B cell (primary cell): ENCODE measurements at regions not wholly inside any gene's neighbourhood (a gene's known extent, or its start where the extent isn't known, plus 50 kb on each side); places are given as distances from the start of the nearest gene placed in this dataset.
"Not testable (repeated sequence)": the region's sequence is repeated elsewhere in the genome, so short reads cannot be mapped to it uniquely, and the experiment has no call there.

Experiments used
- ATAC-seq: fragments of 200-7000 bp; cut with Tn5 transposase; one replicate; pipeline ENCODE4 v1.10.0; 2021; ENCODE audit warnings: low read depth, mild to moderate bottlenecking, moderate number of reproducible peaks, moderate library complexity
- CTCF ChIA-PET: fragments of 350-600 bp; sonication (Branson Sonifier 250); formaldehyde crosslinking; loops from one replicate; lab custom pipeline; 2021; ENCODE audit warnings: antibody characterized with exemption, inconsistent platforms; lab: Charles Lee
- POLR2A ChIA-PET: fragments of 350-600 bp; sonication (Branson Sonifier 250); formaldehyde crosslinking; loops from one replicate; lab custom pipeline; 2021; ENCODE audit warnings: antibody characterized with exemption; lab: Charles Lee
- DNase-seq: peaks from one replicate; pipeline ENCODE4 v3.0.0; 2013
- H2AFZ ChIP-seq: 2 replicates; pipeline ENCODE4 v1.6.1; 2012; ENCODE audit warnings: mild to moderate bottlenecking, low read depth, low read length; ENCODE audit not compliant: insufficient read depth, poor library complexity, severe bottlenecking
- H3K27ac ChIP-seq, 2 donors: 1 replicate in 1 of 2; 2 replicates in 1 of 2; pipeline ENCODE4 v1.5.1; 2012 to 2013; ENCODE audit warnings: low read length in 2 of 2, mild to moderate bottlenecking in 2 of 2, moderate library complexity in 1 of 2
- H3K27me3 ChIP-seq, 4 experiments: fragments of 200-600 bp in 1 of 4; sonication (generic) in 1 of 4; replicated peaks in 1 of 4; 1 replicate in 2 of 4; 2 replicates in 2 of 4; pipeline versions ENCODE4 v1.6.1 to v1.7.0; 2013 to 2016; ENCODE audit warnings: low read length in 3 of 4, mild to moderate bottlenecking in 2 of 4, mixed read lengths in 1 of 4, moderate library complexity in 1 of 4; ENCODE audit not compliant: insufficient read depth in 4 of 4, control insufficient read depth in 3 of 4; ENCODE audit errors: control extremely low read depth in 1 of 4
- H3K36me3 ChIP-seq, 2 experiments: replicated peaks in 1 of 2; 1 replicate in 1 of 2; 2 replicates in 1 of 2; pipeline versions ENCODE4 v1.6.1 to v1.7.1; 2013; ENCODE audit warnings: low read length in 1 of 2; ENCODE audit not compliant: insufficient read depth in 2 of 2, control insufficient read depth in 1 of 2; ENCODE audit errors: control extremely low read depth in 1 of 2, extremely low read depth in 1 of 2
- H3K4me1 ChIP-seq, 2 donors: fragments of 200-600 bp in 1 of 2; sonication (generic) in 1 of 2; 1 replicate in 1 of 2; 2 replicates in 1 of 2; pipeline versions ENCODE4 v1.5.1 to v1.6.1; 2013 to 2017; ENCODE audit warnings: low read length in 2 of 2; ENCODE audit not compliant: control insufficient read depth in 2 of 2, insufficient read depth in 2 of 2
- H3K4me2 ChIP-seq: replicated peaks from 2 replicates; pipeline ENCODE3; 2012; ENCODE audit warnings: mild to moderate bottlenecking, low read depth, low read length; ENCODE audit not compliant: poor library complexity, severe bottlenecking
- H3K4me3 ChIP-seq, 5 experiments: fragments of 200-600 bp in 1 of 5; sonication (generic) in 1 of 5; 1 replicate in 3 of 5; 2 replicates in 2 of 5; pipeline versions ENCODE4 v1.5.1 to v1.7.0; 2011 to 2016; ENCODE audit warnings: low read length in 4 of 5, mild to moderate bottlenecking in 4 of 5, low read depth in 2 of 5, control low read depth in 1 of 5, moderate library complexity in 1 of 5; ENCODE audit not compliant: insufficient read depth in 1 of 5; ENCODE audit errors: control extremely low read depth in 1 of 5, extremely low read depth in 1 of 5
- H3K79me2 ChIP-seq: fragments of 200-600 bp; sonication (generic); one replicate; pipeline ENCODE4 v1.6.0; 2016; ENCODE audit warnings: low read length; ENCODE audit not compliant: control insufficient read depth, insufficient read depth
- H3K9ac ChIP-seq: fragments of 200-600 bp; sonication (generic); 2 replicates; pipeline ENCODE4 v1.6.1; 2017; ENCODE audit warnings: mild to moderate bottlenecking, low read length, moderate library complexity
- H3K9me3 ChIP-seq, 3 donors: one replicate each; pipeline versions ENCODE4 v1.6.1 to v1.7.1; 2013; ENCODE audit warnings: low read length in 2 of 3; ENCODE audit not compliant: control insufficient read depth in 2 of 3, insufficient read depth in 1 of 3; ENCODE audit errors: control extremely low read depth in 1 of 3
- H4K20me1 ChIP-seq: 2 replicates; pipeline ENCODE4 v1.6.0; 2012; ENCODE audit warnings: mild to moderate bottlenecking, low read length; ENCODE audit not compliant: insufficient read depth, control insufficient read depth, poor library complexity, severe bottlenecking
- H3K27ac Mint-ChIP-seq: one replicate; pipeline ENCODE4 v1.8.0; 2021; ENCODE audit warnings: mixed read lengths
- H3K27me3 Mint-ChIP-seq: one replicate; pipeline ENCODE4 v1.8.0; 2021; ENCODE audit warnings: mixed read lengths
- H3K4me1 Mint-ChIP-seq: one replicate; pipeline ENCODE4 v1.8.0; 2021; ENCODE audit warnings: mixed read lengths
- H3K4me3 Mint-ChIP-seq: one replicate; pipeline ENCODE4 v1.8.0; 2021; ENCODE audit warnings: mixed read lengths
- H3K9me3 Mint-ChIP-seq: one replicate; pipeline ENCODE4 v1.8.0; 2022; ENCODE audit warnings: mixed read lengths; ENCODE audit not compliant: insufficient read depth
- EZH2 ChIP-seq: IDR thresholded peaks from 2 replicates; pipeline ENCODE4 v1.6.1; 2012; ENCODE audit warnings: borderline replicate concordance, low read depth, mild to moderate bottlenecking, moderate library complexity, low read length; ENCODE audit not compliant: insufficient read depth, poor library complexity, severe bottlenecking
- WGBS: methylation state at CpG from one replicate; pipeline ENCODE4 v1.1.5; 2013; ENCODE audit warnings: missing lambda C conversion rate; ENCODE audit not compliant: insufficient coverage; 5-methylcytosine and 5-hydroxymethylcytosine counted together
- intact Hi-C: fragments of 100-400 bp; cut with micrococcal nuclease; formaldehyde crosslinking; loops from one replicate; pipeline ENCODE4 v1.10.0; 2022
- TF ChIP-seq, protein P1 (sequence below): fragments of 200-600 bp; IDR thresholded peaks from one replicate; pipeline ENCODE4 v1.8.0; 2022; ENCODE audit warnings: antibody characterized with exemption, mild to moderate bottlenecking

DNA sequence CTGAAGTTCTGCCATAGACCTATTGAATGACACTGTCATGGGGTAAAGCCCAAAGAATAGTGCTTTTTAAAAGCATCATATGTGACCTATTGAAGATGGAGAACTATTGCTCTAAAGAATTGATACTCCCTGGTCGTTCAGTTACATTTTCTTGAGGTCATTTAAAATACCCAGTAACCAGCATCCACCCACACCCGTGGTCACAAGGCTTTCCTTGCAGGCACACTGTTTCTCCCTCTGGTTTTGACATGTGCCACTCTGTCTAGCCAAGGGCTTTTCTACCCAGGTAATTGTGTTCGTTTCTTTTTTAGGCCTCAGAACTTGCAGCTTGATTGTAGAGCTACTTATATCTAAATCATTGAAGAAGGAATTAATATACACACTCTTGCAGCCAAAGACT, 68.3 kb upstream of the LYZL2 start:
- H3K9ac ChIP-seq, result no peak overlapping the region
- no peak for DNase-seq
- no peak overlapping the region for H3K4me3 Mint-ChIP-seq
- H3K27me3 Mint-ChIP-seq, result peaks cover 3% of the 10 kb centered on the region
- no peak overlapping the region for H3K4me3 ChIP-seq
- intact Hi-C loops, result no loop called here
- POLR2A ChIA-PET, result no interaction called here
- peaks cover 29% of the 10 kb centered on the region for H3K4me1 Mint-ChIP-seq
- H3K9me3 ChIP-seq, result no peaks in the 10 kb centered on the region
- 79% methylated on average over 2 of the region's 3 CpGs for WGBS
- peaks cover 4% of the 10 kb centered on the region for H3K79me2 ChIP-seq
- peaks cover 18 to 22% of the 10 kb centered on the region in 2 donors for H3K4me1 ChIP-seq
- H3K27ac Mint-ChIP-seq, result no peak overlapping the region
- no peak overlapping the region for H2AFZ ChIP-seq
- H3K36me3 ChIP-seq, result no peaks in the 10 kb centered on the region
- H3K9me3 Mint-ChIP-seq, result no peaks in the 10 kb centered on the region
- no peaks in the 10 kb centered on the region for H3K27me3 ChIP-seq
- no peak for ATAC-seq
- no peaks in the 10 kb centered on the region for H4K20me1 ChIP-seq
- H3K27ac ChIP-seq, result no peak overlapping the region
- CTCF ChIA-PET, result interaction anchor here (0.7 to 1.3 kb wide), 3 partner anchors 11 to 31 kb away, joined by 3 to 13 read pairs (median 4); no protein-coding TSS in a partner anchor
- H3K4me2 ChIP-seq, result no peak overlapping the region
- TF ChIP-seq, protein P1, sequence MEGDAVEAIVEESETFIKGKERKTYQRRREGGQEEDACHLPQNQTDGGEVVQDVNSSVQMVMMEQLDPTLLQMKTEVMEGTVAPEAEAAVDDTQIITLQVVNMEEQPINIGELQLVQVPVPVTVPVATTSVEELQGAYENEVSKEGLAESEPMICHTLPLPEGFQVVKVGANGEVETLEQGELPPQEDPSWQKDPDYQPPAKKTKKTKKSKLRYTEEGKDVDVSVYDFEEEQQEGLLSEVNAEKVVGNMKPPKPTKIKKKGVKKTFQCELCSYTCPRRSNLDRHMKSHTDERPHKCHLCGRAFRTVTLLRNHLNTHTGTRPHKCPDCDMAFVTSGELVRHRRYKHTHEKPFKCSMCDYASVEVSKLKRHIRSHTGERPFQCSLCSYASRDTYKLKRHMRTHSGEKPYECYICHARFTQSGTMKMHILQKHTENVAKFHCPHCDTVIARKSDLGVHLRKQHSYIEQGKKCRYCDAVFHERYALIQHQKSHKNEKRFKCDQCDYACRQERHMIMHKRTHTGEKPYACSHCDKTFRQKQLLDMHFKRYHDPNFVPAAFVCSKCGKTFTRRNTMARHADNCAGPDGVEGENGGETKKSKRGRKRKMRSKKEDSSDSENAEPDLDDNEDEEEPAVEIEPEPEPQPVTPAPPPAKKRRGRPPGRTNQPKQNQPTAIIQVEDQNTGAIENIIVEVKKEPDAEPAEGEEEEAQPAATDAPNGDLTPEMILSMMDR, result no peak
- no peak for TF ChIP-seq EZH2

DNA sequence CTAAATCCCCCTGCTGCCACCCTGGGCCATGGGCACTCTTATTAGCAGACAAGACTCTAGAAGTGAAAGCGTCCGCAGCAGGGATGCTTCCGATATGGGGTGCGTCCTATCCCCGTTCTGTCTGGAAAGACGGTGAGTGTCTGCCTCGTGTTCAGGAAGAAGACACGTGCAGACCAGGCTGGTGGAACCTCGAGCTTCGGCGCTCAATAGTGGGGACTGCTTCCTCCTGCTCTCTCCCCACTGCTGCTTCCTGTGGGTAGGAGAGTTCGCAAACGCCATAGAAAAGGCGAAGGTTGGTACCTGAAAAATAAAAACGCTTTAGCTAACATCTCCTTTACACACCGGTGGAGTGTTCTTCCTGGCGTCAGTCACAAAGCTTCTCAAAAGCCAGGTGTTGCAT, 67.7 kb upstream of the LYZL2 start:
- H3K79me2 ChIP-seq, H3K27ac Mint-ChIP-seq, H3K27ac ChIP-seq, ATAC-seq, H4K20me1 ChIP-seq, POLR2A ChIA-PET, H3K9me3 ChIP-seq, H3K4me2 ChIP-seq, H3K9ac ChIP-seq, H3K27me3 ChIP-seq, DNase-seq, H3K4me3 Mint-ChIP-seq, H3K4me3 ChIP-seq, H3K9me3 Mint-ChIP-seq, intact Hi-C loops, H2AFZ ChIP-seq, H3K27me3 Mint-ChIP-seq, H3K36me3 ChIP-seq: not testable (repeated sequence)
- 11% methylated on average over 5 of the region's 17 CpGs for WGBS
- peaks cover 25% of the 10 kb centered on the region for H3K4me1 Mint-ChIP-seq
- CTCF ChIA-PET, result interaction anchor here (0.7 to 1.3 kb wide), 3 partner anchors 10 to 30 kb away, joined by 3 to 13 read pairs (median 4); no protein-coding TSS in a partner anchor
- peaks cover 12 to 16% of the 10 kb centered on the region in 2 donors for H3K4me1 ChIP-seq

DNA sequence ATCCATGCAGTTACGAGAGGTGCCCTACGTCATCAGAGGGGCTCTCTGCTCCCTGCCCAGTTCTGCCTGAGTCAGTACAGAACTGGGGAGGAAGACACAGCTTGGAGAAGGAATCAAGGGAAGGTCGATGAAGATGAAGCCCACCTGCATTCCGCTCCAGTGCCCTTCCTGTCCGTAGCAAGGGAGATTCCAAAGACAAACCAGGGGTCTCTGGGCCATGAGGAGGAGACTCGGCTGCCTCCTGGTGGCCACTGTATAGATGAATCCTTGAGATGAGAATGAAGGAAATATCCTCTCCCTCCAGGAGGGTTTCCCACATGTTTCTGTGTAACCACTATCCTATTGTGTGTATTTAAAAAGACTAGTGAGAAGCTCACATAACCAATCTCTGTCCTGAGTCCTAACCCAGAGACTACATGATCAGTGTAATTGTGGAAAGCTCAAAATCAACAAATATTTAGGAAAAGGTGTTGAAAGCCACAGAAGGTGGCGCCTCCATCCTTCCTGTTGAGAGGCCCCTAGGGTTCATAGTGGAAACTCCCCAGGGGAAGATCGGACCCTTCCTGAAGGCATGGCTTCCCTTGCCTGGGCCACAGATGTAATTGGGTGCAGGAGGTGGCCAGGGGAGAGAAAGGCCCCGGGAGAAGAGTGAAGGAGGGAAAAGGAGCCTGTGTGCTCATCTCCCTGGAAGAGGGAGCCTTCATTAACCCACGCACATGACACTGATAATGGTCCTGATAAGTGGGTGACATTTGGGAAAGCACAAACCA, 67.0 kb upstream of the LYZL2 start:
- H3K4me3 ChIP-seq, intact Hi-C loops, H3K9me3 Mint-ChIP-seq, H3K4me3 Mint-ChIP-seq, H3K27ac Mint-ChIP-seq, H3K27me3 ChIP-seq, H3K27me3 Mint-ChIP-seq, ATAC-seq, H3K9ac ChIP-seq, H3K4me1 ChIP-seq, H3K27ac ChIP-seq, H2AFZ ChIP-seq, H3K36me3 ChIP-seq, H3K4me2 ChIP-seq, DNase-seq, H3K9me3 ChIP-seq, H4K20me1 ChIP-seq, POLR2A ChIA-PET, H3K79me2 ChIP-seq: not testable (repeated sequence)
- H3K4me1 Mint-ChIP-seq, result peaks cover 21% of the 10 kb centered on the region
- WGBS, result 78% methylated on average over 5 of the region's 10 CpGs
- CTCF ChIA-PET, result interaction anchor here (1.3 kb wide), 1 partner anchor 22 kb away, joined by 4 read pairs; no protein-coding TSS in a partner anchor
